ENCODE measurements at regions not wholly inside any gene's neighbourhood (a gene's known extent, or its start where the extent isn't known, plus 50 kb on each side); places are given as distances from the start of the nearest gene placed in this dataset.

GRCh38 chr7:155147624-155148023, 77.5 kb downstream of the HTR5A start:
- no peak for TF ChIP-seq POLR2A (IDR thresholded peaks at IDR 0.05; ENCODE audit: borderline replicate concordance, extremely low read depth, insufficient read depth, insufficient read length)
- no peak for TF ChIP-seq EZH2 (IDR thresholded peaks at IDR 0.05)
- no peak for TF ChIP-seq POLR2AphosphoS5 (IDR thresholded peaks at IDR 0.05; ENCODE audit: low read depth, low read length)
- TF ChIP-seq RAD21 (IDR thresholded peaks at IDR 0.05; ENCODE audit: low read depth) = no peak
